ENCODE measurements at regions not wholly inside any gene's neighbourhood (a gene's known extent, or its start where the extent isn't known, plus 50 kb on each side); places are given as distances from the start of the nearest gene placed in this dataset.
"Not testable (repeated sequence)": the region's sequence is repeated elsewhere in the genome, so short reads cannot be mapped to it uniquely, and the experiment has no call there.

DNA sequence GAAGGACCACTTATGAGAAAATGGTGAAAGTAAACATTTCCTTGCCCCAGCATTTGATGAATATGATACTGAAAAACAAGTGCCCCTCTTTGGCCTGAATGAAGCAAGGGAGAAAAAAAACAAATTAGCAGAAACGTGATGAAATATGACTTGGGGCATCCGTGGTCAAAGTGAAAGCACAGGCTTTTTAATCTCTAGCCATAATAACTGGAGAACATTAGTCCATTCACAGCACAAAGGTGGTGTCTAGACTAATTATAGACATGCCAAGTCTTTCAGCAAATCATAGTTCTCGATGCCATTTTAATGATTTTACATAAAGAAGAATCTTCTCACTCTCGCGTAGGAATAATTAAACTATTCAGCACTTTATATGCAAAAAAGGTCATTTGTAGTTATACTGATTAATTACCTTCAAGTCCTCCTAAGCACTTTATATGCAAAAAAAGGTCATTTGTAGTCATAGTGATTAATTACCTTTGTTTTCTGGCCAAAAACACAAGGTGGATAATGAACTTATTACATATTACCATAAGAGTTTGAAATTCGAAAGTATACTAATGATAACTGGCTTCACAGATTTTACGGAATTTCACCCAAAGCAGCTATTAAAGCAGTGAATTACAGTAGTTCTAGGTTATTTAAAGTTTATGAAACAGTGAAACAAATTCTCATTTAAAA, 121.6 kb downstream of the ZNF22 start:
- DNase-seq, result not testable (repeated sequence)

DNA sequence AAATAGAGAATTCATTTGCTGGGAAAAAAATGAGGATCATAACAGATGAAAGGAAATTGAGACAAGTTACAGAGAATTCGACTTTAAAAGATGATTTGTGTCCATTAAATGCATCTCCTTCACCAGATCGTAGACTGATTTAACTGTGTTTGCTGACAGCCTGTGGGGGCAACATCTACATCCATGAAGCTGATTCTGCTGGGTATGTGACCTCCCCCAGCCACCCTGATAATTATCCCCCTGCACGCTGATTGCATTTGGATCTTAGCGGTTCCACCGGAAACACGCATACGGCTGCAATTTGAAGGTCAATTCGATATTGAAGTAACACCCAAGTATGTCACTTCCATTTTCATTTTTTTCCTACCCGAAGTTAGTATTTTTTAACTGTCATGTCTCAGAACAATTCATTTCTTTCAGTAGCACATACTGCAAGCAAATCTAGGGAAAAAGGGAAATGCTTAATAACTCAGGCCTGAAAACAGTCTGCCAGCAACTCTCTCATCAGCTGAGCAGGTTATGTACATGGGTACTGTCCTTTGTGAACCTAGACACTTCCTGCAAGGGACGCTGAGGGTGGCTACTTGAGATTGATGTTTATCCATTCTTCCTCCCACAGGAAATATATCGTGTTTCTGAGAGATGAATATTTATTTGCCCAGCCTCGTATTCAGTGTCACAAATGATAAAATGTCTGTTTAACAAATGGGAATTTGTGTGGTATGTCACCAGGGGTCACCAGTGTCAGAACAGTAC, 134.9 kb downstream of the ZNF22 start:
- DNase-seq, result no peak

DNA sequence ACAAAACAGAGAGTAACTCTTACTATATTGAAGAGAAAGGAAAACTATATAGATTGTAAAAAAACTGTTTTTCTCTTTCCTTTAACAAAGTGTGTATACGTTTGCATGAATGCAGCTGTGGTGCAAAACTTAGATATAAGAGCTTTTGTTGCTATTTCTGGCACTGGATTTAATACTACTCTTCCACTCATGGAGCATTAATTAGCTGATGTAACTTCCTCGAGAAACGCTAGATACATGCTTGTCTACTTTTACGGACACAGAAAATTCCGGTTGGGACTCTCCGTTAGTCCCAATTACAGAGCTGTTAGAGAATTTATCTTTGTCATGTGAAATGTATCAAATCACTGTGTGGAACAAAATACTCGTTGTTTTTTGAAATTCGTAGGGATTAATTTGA, 135.5 kb downstream of the ZNF22 start:
- no peak for DNase-seq

DNA sequence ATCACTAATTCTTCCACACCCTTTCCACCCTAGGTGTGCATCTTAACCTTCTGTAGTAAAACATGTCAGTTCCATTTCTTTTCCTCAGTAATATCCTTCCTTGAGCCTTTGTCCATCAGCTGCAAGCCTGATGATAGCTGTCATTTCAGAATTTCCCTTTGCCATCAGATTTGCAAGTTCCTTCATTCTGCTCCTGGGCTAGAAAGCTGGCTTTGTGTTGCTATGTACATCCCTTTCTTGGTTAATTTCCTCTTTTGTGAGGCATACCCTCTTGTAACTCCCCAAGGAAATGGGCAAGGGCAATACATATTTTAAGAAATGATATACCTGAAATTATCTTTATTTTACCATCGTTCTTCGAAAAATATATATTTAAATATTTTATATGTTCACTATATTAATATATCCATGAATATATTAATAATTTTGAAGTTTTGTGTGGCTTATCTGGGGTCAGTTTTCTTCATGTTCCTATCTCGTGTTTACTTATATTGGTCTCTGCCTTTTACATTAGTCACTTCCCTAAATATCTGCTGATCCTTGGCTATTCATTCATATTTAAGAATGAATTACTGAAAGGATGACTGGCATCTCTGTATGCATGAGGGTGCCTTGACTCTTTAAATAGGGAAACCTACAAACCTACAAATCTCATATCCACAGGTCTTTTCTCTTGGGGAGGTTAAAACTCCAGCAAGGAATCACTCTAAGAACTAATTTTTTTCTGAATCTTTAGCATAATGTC, 143.8 kb downstream of the ZNF22 start:
- no peak for DNase-seq

DNA sequence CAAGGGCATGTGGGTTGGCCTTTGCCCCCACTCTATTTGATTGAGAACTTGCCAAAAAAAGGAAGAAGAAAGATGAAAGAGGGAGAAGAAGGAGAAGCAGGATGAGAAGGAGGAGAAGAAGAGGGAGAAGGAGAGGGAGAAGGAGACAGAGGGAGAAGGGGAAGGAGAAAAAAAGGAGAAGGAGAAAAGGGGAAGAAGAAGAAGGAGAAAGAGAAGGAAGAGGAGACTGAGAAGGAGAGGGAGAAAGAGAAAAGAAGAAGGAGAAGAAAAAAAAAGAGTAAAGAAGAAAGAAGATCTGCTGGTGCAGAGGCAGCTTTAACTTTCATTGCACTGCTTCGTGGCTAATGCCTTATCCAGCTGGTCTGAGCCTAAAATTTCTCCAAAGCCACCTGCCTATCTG, 144.4 kb downstream of the ZNF22 start:
- not testable (repeated sequence) for DNase-seq

DNA sequence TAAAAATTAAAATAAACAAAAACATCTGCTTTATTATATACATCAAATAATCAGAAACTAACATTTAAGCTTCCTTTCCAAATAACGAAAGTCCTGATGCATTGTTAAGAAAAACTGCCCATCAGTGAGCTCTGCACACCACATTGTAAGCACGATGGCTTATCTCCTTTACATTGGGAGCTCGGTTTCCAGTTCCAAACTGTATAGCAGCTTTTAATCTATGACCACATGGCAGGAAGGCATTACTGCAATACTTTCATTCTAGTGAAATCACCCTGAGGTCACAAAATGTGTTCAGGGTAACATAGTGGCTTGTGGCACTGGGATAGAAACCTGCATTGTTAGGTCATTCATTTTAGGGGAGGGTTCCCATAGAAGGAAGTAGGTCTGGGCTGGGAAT, 146.3 kb downstream of the ZNF22 start:
- no peak for DNase-seq

DNA sequence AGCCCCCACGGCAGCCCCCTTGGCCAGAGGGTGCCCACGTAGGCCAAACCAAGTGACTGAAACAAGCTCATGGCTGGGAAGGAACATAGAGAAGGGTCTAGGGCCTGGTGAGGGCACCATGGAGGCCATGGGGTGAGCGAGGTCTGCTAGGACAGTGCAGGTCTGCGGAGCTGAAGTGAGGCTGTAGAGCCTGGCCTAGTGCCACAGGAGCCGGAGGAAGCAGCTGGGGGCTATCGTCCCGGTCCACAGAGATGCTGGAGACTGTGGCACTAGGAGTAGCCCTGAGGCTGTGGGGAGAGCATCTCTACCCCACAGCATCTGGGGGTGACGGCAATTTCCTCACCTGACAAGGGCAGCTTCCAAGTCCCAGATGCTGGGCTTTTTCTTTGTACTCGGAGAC, 150.3 kb downstream of the ZNF22 start:
- no peak for DNase-seq

DNA sequence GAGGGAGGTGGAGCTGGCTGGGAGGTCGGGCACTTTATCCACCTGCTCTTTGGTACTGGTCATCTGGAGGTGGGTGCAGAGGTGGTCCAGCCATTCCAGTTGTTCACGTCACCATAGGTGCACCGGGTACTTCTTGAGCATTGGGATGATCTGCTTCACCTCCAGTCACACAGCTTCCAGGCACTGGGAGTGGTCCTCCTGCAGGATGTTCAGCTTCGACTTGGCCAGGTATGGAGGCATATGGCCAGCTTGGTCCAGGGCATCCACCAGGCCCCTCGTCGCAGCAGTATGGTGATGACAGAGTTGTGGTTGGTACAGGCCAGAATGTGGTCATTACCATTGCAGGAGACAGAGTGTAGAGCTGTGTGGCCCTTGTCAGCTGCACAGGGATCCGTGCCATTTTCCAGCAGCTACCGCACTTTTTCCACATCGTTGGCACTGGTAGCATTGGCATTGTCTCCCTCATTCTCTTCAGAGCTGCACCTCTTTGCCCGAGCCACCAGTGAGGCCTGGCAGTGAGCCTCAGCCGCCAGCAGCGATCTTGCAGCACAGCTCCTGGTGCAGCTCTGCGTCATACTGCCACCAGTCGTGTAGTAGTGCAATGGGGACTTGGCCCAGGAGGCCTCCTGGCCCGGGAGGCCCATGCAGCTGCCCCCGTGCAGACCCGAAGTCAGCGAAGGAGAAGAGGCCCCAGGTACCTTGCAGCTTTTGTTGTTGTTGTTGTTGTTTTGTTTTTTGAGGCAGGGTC, 150.9 kb downstream of the ZNF22 start:
- no peak for DNase-seq

DNA sequence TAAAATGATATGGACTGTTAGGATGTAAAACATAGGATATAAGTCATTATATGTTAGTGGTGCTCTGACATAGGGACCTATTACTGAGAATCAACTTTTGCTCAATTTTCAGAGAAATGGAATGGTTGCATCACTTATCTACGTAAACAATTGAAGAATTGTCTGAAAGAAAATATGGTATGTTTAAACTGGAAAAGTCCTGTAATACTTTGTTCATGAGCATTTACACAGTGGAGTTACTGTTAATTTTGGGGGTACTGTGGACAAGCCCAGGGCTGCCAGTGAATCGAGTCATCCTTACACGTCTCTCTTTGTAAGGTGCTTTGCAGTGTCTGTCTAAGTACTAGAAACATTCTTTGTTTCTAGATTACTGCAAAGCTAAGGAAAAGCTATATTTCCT, 152.0 kb downstream of the ZNF22 start:
- no peak for DNase-seq

DNA sequence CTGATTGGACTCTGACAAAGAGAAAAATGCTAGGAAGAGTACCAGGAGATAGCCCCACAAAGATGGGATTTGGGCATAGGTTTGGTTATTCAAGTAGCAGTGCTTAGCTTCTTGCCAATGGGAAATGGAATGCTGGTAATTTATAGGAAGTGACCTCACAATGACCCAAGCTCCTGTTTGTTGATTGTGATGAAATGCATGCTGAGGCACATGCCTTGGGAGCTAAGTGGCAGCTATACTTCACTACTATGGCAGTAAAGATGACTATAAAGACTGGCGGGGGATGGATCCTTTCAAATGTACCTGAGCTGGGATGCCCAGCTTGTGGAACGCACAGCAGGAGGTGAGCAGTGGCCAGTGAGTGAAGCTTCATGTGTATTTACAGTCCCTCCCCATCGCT, 153.8 kb downstream of the ZNF22 start:
- DNase-seq, result no peak

DNA sequence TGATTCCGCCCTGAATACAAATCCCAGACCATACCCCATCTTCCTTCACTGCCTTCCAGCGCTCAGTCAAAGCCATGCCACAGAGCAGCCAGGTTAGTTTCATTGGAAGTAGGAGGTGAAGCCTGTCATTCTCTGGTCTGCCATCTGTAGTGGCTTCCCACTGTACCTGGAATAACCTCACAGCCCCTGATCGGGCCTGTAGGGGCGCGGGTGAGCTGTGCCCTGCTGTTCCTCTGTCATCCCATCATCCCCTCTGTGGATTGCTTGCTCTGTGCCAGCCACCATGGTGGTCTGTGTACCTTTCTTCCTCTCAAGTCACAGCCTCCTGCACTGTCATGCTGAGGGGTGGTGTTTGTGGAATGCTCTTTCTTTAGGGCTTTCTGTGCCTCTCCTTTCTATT, 155.1 kb downstream of the ZNF22 start:
- DNase-seq, result no peak

DNA sequence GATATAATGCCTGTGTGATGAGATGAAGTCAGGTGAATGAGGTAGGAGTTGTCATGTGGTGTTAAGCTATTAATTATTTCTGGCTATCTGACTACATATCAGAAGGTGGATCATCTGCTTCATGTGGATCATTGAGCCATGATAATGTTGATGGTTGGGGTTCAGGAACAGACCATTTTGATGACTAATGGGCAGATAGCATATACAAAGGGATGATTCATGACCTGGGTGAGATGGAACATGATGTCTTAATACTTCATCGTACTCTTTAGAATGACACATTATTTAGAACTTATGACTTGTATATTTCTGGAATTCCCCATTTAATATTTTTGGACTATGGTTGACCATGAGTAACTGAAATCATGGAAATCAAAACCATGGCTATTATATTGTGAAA, 155.1 kb downstream of the OR13A1 start:
- DNase-seq, result no peak

DNA sequence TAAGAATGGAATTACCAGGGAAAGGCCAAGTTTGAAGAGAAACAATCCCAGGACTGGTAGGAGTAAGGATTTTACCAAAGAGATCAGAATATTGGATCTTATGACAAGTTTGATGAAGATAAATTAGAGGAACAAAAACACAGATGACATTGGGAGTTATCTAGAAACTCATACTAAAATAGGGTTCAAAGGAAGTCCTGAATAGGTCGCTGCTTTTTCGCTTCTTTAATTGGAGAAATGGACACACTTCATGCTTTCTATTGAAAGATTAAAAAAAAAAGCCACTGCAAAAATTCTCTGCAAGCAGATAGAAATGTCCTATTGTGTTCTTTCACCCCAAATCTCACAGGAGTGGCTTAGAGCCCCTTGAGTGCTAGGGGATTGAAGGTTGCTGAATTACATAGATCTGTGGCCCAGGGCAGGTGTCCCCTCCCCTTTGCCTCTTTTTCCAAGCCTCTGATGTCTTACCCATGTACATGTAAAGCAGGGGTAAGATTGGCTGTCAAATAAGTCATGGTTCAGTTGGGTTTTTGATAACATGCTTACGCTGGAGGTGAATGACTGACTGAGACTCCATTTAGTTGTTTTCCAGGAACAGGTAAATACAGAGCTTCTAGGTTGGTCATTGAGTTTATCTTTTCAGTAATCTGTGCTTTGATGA, 152.0 kb downstream of the OR13A1 start:
- DNase-seq, result no peak

DNA sequence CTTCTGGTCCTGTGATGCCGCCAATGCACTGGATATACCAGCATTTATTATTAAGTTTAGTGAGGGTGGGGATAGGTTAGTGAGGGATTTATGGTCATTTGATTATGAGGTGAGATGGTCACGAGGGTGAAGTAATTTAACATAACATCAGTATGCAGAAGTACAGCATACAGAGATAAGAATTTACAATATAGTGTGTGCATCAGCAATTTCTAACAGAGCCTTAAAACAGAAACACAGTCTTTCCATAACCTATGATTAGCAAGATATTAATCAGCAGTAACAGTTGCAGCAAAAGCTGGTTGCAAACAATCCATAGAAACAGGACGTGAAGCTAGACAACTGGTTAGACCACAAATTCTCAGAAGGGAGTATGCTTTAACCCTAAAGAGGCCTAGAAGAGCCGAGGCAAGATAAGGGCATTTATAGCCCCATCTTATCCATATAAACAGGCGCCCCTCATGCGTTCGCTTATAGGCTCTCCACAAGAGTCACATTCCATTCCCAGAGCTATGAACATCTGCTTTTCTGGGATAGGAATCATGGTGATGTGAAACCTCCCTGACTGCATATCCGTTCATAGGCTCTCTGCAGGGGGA, 139.8 kb downstream of the OR13A1 start:
- not testable (repeated sequence) for DNase-seq

DNA sequence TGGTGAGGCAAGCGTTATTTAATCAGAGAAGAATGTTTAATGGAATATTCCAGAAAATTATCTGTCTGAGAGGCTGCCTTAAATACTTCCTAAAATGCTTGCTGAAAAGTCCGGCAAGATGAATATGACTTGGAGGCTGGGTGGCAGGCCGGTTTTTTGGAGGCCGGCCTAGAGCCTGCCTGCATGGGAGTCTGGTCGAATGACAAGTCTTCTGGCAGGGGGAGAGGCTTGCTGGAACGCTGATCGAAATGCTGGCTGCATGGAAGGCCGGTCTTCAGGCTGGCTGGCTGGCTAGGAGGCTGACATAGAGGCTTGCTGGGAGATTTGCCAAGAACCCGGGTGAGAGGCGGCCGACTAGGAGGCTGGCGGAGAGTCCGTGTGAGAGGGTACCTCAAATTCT, 135.7 kb downstream of the OR13A1 start:
- no peak for DNase-seq

DNA sequence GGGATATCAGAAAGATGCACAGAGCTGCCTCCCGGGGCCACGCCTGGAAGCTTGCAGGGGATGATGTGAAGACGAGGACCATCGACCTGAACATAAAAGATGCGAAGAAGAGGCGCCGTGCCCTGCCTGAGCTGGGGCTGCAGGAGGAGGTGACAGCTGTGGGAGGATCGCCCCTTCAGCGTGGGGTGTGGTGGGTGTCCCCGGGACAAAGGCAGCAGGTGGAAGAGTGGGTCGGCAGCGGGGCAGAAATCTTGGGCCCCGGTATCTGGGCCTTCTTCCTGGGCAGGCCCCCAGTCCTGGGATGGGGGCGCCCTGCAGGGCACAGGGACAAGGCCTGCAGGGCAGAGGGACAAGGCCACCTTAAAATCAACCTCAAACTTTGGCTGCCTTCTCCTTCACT, 134.9 kb downstream of the OR13A1 start:
- no peak for DNase-seq

DNA sequence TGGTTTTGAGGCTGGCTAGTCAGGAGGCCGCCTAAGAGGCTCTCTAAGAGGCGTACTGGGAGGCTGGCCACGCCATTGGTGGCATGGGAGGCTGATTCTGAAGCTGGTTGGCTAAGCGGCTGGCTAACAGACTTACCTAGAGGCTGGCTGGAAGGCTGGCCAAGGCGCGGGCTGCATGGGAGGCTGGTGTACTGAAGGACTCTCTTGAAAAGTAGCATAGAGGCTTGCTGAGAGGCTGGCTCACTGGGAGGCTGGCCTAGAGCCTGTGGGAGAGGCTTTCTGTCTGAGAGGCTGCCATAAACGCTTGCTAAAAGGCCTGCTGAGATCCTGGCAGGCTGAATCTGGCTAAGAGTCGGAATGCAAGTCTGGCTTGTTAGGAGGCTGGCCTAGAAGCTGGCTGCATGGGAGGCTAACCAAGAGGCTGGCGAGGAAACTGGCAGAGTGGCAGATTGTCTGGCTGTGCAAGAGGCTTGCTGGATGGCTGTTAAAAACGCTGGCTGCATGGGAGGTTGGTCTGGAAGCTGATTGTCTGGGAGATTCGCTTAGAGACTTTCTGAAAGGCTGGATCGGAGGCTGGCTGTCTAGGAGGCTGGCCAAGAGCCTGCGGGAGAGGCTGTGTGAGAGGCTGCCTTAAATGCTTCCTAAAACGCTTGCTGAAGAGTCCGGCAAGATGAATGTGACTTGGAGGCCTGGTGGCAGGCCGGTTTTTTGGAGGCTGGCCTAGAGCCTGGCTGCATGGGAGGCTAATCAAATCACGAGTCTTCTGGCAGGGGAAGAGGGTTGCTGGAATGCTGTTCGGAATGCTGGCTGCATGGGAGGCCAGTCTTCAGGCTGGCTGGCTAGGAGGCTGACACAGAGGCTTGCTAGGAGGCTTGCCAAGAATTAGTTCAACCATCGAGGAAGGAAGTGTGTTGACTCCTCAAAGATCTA, 134.2 kb downstream of the OR13A1 start:
- no peak for DNase-seq

DNA sequence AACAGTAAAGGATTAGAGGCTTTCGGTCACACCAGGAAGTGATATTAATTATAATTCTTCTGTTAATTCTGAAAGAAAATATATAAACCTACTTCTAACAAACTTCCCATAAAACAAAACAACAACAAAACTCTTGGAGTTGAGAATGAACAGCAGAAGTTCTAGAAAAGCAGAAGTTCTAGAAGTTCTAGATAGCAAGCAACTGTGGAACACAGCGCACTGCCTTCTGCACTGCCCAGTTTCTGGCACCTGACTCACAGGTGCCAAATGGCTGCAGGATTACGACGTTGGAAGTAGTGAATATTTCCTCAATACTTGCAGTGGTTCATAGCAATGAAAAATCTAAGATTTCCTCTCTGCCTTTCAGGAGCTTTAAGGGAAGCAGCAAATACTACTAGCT, 132.2 kb downstream of the OR13A1 start:
- no peak for DNase-seq

DNA sequence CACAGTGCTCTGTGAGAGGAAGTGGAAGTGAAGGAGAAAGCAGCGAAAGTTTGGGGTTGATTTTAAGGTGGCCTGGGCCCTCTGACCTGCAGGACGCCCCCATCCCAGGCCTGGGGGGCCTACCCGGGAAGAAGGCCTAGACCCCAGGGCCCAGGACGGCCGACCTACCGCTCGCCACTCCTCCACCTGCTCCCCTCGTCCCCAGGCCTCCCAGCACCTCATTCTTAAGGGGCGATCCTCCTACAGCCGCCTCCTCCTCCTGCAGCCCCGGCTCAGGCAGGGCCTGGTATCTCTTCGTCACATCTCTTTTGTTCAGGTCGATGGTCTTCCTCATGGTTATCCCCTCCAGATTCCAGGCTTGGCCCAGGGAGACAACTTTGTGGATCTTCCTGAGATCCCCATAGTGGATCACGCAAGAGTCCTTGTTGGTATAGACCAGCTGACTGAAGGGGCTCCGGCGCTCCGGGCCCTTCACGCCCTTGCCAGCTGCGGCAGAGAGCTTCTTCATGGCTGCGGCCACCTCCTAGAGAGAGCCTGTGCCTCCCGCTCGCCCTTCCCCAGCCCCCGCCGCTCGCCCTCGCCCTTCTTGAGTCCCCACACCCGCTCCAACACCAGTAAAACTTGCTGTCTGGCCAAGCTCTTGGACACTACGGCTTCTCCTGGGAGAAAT, 117.5 kb downstream of the OR13A1 start:
- DNase-seq, result no peak

DNA sequence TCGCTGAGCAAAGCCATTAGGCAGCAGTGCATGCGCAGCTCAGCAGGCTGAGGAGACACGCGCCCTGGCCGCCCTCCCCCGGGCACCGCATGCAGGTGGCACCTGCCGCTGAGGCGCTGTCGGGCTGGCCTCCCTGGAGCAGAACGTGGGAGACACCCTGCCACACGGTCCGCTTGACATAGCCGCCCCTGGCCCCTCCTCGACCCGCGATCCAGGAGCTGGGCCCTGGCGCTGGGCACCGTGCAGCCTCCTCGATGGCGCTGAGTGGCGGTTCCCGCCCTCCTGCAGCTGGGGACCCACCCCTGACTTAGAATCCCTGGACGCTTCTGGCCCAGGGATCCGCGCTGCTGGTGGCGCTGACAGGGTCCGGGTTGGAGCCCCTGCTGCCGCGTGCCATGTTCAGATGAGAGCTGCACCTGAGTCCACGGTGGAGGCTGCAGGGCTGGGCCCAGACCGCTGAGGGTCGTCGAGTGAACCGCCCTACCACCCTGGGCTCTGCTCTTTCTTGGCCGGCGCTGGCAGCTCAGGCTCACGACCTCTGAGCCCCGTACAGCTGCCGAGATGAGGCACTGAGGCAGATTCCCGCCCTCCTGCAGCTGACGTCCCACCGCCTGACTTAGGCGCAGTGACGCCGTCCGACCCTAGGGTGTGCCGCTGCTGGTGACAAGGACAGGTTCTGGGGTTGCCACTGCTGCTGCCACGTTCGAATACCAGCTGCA, 116.8 kb downstream of the OR13A1 start:
- DNase-seq, result no peak
